DMS53 (cell line): ENCODE measurements at regions not wholly inside any gene's neighbourhood (a gene's known extent, or its start where the extent isn't known, plus 50 kb on each side); places are given as distances from the start of the nearest gene placed in this dataset.

ENCODE experiments used
- DNase-seq: peaks from one replicate; lab custom pipeline; 2025; lab: John Stamatoyannopoulos, UW

GRCh38 chr12:98060411-98060810 lies 455.0 kb upstream of the TMPO start:
- no peak for DNase-seq

- DNase-seq, result no peak
Measured at GRCh38 chr12:98062464-98063245, 452.7 kb upstream of the TMPO start.

GRCh38 chr12:98064501-98064900 lies 450.9 kb upstream of the TMPO start:
- no peak for DNase-seq

DNA sequence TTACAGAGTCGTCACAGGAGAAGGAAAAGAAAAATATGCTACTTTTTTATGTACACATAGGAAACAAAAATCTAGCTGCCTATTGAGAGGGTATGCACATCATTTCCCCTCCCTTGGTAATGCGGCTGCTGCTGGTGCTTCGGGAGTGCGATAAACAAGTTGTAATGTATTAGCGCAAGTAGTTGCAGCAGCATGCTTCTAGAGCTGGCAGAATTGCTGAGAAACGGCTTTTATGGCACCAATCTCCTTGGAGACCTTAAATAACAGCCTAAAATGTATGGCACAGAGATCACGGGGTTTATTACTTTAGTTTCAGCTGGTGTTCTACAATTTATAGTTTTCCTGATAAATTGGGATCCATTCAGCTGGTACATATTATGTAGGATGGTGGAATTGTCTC lies 447.6 kb upstream of the TMPO start:
- no peak for DNase-seq

DNA sequence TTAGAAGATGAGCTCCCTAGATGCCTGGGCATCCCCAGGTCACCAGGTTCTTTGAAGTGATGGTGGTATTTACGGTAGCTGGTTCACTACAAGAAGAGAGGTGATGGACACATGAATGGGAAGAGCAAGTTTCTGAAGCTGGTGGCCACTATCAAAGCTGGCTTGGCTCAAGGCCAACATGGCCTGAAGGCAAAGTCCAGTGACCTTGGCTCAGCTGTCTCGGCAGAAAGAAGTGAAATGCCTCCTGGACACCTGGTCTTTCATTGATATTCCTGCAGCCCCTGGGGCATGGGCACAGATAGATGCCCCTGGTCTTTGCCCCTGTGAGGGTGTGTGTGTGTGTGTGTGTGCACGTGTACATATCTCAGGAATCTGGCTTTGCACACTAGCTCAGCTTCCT lies 441.8 kb upstream of the TMPO start:
- no peak for DNase-seq

DNA sequence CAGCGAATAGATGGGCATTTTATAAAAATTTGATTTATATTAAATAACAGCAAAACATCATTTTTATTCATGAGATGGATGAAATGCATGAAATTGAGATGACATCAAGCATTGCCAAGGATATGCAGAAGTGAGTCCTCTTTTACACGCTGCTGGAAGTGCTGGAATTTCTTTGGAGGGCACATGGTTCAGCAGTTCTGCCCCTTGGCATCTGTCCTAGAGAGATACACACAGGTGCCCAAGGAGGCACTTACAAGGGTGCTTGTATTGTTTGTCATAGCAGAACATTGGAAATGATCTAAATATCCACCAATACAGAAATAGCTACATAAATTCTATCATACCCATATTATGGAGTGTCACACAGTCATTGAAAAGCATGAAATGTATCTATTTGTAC lies 441.1 kb upstream of the TMPO start:
- no peak for DNase-seq

- DNase-seq, result no peak
Measured at GRCh38 chr12:98084391-98084790, 431.0 kb upstream of the TMPO start.

GRCh38 chr12:98085046-98085755 lies 430.2 kb upstream of the TMPO start:
- DNase-seq, result peak; percentile 62

DNA sequence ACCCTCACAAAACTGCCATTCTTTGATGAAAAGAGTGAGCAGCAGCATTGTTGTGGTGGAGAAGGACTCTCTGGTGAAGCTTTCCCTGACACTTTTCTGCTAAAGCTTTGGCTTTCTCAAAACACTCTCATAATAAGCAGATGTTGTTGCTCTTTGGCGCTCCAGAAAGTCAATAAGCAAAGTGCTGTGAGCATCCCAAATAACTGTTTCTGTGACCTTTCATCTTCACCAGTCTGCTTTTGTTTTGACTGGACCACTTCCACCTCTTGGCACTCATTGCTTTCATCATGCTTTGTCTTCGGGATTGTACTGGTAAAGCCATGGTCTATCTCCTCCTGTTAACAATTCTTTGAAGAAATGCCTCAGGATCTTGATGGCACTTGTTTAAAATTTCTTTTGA lies 424.7 kb upstream of the TMPO start:
- DNase-seq, result peak; percentile 14

DNA sequence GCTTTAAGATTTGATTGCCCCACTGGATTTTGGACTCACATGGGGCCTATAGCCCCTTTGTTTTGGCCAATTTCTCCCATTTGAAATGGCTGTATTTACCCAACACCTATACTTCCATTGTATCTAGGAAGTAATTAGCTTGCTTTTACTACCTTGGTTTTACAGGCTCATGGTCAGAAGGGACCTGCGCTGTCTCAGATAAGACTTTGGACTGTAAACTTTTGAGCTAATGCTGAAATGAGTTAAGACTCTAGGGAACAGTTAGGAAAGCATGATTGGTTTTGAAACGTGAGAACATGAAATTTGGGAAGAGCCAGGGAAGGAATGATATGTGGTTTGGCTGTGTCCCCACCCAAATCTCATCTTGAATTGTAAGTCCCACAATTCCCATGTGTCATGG lies 419.0 kb upstream of the TMPO start:
- DNase-seq, result no peak

DNA sequence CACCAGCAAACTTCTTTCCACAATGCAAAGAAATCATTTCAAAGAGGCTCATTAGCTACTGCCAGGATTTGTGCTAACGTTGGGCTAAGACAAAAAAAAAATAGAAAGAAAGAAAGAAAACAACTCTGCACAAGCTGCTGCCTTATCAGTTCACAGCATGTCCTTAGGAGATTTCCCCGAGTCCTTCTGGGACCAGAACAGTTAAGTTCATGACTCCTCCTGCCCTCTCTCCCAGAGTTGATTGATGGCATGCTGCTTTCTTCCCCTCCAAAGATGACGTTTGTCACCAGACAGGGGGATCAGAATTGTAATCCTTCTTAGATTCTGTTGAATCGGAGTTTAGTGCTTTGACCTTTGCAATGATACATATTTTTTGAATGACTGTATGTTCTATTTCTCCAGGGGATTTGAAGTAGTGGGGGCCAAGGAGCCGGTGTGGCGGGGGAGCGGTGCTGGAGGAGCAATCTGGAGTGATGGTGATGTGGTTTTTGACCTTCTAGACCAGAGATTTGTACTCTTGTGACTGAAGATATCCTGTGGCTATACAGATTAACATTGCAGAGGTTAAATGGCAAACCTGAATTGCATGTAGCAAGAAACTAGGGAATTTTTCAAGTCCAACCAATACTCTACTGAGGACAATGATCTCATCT lies 409.2 kb upstream of the TMPO start:
- no peak for DNase-seq

DNA sequence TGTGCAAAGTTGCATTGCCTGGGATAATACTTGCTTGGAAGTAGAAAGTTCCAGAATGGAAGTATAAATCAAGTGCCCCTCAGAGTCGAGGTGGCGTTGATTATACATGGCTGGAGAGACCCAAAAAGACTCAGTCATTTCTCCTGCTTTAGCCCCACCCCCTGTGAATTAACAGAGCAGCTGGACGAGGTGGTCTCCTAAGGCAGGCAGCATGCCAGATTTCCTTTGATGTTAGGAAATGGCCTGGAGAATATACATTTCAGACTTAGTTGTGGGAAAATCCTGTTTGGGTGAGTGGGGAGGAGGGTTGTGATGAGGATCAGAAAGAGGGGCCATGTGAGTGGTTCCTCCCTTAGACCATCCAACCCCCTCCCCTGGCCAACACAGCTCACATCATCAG lies 406.1 kb upstream of the TMPO start:
- no peak for DNase-seq

DNA sequence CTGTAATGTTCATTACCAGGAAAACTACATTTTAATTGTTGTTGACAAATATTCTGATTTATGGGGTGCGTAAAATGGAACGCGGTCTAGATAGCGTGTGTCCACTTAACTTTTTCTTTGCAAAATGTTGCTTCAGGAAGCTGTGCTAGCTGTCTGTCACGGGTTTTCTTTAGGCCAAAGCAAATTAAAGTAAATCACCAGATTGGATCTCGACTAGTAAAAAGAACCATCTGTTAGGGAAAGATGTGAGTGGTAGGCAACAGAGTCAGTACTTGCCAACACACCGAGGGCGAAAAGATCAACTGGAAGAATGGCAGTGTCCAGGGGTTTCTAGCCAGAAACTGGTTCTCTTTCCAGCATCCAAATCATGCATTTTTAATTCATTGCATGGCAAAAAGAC lies 404.9 kb upstream of the TMPO start:
- DNase-seq, result no peak

DNA sequence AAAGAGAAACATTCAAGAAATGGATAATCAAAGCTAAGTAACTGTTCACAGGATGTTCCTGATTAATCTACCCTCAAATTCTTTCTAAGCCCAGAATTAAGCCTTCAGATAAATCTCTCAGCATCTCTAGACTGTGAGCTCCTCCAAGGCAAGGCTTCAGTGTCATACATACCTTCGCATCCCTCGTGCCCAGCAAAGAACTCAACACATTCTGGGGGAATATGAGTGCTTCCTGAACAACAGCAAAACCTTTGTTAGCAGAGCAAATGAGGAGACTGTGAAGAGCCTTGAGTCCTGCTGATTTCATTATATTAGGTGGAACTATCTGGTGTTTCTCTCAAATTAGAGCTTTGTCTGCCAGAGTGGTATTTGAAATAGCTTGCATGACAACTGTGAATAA lies 401.8 kb upstream of the TMPO start:
- DNase-seq, result no peak

DNA sequence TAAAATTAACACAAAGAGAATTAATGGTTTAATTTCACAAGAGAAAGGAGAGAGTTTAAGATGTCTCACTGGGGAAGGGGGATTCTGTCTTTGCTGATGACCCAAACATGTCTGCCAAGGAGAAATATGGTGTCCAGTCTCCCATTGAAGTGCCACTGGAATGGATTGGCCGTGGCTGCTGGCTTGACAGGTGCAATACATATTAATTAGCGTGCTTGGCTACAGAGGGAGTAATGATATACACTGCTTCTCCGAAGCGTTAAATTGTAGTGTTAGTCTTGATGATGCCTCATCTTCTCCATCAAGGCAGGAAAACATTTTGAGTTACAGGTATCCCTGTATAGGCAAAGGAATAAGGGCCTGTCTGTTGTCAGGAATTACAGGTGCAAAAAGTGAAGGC lies 393.4 kb upstream of the TMPO start:
- DNase-seq, result no peak

- no peak for DNase-seq
Measured at GRCh38 chr12:98123021-98123461, 392.3 kb upstream of the TMPO start.

- DNase-seq, result peak; percentile 37
Measured at GRCh38 chr12:98126637-98127335, 388.6 kb upstream of the TMPO start.

GRCh38 chr12:98127336-98127679 lies 388.1 kb upstream of the TMPO start:
- no peak for DNase-seq

DNA sequence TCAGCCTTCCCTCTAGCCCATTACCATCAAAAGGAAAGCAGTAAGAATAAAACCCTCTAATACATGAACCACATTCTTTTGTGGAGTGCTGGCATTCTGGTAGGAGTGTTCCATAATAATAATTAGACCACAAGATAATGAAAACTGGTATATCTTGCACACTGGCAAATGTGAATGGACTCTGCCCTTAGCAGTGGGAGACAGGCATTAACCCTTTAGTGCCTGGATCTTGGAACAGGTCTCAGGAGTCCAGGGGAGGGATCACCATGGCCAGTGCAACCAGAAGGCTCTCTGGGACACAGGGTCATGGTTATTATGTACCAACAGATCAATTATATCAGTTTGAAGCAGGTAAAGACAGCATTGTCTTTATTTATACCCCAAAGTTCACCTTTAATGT lies 387.5 kb upstream of the TMPO start:
- no peak for DNase-seq

- no peak for DNase-seq
Measured at GRCh38 chr12:98136544-98136943, 378.8 kb upstream of the TMPO start.

GRCh38 chr12:98137278-98137677 lies 378.1 kb upstream of the TMPO start:
- DNase-seq, result peak; percentile 15

DNA sequence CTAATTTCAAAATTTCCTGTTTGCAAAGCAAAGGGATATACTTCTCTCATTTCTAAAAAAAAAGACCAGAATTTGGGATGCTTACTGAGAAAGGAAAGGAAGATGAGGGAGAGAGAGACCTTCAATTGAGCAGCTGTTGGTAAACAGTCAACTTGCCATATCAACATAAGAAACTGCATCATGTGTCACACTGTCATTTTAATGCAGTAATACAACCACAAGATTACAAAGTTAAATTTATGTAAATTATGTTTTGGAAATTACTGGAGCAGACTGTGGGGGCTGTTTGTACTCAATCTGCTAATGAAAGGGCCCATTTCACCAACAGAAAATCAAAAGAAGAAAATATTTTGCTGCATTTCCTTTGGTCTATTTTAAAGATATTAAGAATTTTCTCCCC lies 370.4 kb upstream of the TMPO start:
- no peak for DNase-seq

DNA sequence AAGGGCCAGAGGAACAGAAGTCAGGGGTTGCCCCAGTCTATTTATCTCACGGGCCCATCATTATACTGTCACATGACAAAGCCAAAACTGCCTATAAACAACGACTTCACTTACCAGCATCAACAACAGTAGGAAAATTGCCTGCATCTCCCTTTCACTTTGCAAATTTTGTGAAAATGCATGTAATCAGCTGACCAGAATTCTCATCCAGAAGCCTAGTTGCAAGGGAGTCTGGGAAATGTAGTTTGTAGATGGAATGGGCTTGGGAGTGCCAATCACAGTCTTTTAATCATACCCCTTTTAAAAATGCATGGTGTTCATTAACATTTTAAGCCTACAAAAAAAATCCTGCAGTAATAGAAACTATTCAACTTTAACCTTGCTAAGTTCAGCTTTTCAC lies 369.3 kb upstream of the TMPO start:
- DNase-seq, result no peak
